Non-pigmented ciliary epithelial cell (primary cell): ENCODE measurements at regions not wholly inside any gene's neighbourhood (a gene's known extent, or its start where the extent isn't known, plus 50 kb on each side); places are given as distances from the start of the nearest gene placed in this dataset.

Source experiments
- DNase-seq: peaks from one replicate; pipeline ENCODE4 v3.0.0-alpha.2; 2010; ENCODE audit warnings: low read depth

DNA sequence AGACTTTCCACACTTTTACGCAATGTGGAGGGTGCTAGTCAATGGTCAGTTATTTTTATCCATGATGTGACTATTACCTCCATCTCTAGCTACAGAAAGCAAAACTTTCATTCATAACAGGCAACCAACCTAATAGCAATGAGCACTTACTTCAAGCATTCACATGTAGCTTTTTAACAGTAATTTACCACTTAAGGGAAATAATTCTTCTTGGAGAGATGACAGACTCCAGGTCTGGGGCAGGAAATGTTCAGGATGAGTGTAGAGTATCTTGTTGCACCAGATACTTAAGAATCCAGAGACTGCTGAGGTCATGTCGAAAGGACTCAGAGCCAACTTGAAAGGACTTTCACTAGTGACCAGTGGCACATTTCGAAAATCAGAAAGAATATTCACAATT, 347.6 kb downstream of the CHRM3 start:
- DNase-seq, result no peak

DNA sequence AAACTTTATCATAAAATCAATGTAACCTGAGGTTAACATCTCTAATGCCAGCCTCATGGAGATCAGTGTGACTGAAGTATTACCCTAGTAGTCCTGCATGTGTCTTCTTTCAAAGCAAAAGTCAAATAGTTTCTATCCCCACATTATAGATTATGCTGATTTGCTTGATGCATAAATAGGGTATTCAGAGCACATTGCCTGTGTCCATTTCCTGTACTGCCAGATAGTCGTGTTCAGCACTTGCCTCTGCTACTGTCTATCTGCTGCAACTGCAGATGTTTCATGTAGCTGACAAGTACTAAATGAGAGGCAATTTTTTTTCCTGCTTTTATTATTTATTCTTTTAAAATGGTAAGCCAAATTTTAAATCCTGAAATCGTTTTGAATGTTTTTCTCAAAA, 348.7 kb downstream of the CHRM3 start:
- DNase-seq, result no peak

DNA sequence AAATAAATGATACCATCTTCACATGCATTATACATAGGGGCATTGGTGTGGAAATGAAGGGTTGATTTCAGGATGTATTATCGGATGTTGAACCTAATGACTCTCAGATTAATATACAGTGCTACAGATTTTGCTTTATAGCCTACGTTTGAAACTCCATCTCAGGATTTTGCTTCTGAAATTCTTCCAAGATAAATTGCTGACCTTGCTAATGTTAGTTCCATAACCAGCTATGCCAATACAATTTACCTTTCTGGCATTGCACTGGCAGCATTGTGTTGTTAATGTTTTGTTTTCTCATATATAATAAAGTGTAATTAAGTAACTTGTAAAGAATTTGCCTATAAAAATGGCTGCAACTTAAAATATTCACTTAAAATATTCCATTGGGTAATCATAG, 350.1 kb downstream of the CHRM3 start:
- DNase-seq, result no peak

DNA sequence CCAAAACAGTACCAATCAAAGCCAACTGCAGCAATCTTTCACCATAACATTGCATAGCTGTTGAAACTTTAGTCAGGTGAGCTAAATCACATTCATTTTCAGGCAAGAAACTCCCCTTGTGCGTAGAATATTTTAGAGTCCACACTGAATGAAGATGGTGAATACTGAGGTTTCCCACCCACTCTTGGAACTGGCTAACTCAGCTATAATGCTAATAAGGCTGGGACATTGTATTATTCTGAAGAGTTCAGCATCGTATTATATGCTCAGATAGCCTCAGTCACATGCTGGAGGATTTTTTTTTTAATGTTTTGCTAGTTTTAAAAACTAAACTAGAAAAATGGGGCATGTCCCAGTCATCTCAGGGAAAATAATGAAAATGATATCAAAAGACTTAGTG, 352.3 kb upstream of the FMN2 start:
- DNase-seq, result no peak

DNA sequence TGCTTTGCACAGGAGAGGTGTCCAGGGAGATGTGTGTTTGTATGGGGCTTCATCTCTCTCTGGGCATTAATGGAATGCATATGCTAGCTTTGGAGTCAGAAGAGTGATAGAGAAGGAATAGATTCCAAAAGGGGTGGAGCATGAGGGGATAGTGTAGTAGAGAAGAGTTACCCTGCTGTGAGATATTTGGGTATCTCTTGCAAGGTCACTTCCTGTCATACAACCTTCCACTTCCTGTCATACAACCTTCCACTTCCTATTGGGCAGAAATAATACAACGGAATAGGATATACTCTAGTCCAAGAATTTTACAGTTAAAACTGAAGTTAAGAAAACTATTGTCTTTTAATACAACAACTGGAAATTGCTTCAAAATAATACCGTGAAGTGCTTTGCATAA, 351.8 kb upstream of the FMN2 start:
- no peak for DNase-seq

DNA sequence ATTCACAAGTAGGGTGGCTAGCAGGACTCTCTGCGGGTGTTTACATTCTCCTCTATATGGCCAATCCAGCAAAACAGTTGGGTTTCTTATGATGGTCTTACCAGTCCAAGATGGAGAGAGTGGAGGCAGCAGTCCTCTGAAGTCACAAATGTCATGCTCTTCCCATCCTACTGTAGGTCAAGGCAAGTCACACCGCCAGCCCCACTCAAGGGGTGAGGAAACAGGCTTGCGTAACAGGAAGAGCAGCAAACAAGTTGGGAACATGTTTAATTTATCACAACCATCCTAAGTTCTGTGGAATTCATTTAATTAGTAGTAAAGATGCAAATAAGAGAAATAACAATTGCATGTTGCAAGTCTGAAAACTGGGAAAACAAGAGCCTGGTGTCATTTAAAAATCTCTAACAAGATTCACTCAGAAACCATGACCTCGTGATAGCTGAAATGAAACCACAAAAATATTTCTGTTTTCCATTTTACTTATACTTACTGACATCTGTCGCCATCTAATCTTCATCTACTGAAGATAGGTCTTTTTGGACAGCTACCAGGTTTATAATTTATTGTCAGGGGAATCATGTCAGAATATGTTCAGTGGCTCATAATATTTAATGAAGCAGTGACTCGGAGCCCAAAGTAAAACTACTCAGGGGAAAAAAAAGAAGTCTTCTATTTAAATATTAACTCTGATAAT, 349.1 kb upstream of the FMN2 start:
- DNase-seq, result no peak

DNA sequence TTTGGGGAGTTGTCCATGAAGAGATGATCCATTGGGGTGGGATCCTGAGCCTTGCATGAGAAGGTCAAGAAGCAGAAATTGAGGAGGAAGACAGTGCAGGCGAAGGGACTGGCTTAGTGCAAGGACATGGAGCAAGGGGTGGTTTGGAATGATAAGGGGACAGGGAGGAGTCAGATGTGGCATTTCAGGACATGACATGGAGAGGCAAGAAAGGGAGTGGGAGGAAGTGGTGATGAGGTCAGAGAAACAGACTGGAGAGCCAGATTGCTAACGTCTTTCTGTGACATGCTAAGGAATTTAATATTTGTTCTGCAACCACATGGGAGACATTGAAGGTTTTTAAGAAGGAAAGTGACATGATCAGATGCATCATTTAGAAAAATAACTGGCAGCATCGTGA, 346.8 kb upstream of the FMN2 start:
- no peak for DNase-seq

DNA sequence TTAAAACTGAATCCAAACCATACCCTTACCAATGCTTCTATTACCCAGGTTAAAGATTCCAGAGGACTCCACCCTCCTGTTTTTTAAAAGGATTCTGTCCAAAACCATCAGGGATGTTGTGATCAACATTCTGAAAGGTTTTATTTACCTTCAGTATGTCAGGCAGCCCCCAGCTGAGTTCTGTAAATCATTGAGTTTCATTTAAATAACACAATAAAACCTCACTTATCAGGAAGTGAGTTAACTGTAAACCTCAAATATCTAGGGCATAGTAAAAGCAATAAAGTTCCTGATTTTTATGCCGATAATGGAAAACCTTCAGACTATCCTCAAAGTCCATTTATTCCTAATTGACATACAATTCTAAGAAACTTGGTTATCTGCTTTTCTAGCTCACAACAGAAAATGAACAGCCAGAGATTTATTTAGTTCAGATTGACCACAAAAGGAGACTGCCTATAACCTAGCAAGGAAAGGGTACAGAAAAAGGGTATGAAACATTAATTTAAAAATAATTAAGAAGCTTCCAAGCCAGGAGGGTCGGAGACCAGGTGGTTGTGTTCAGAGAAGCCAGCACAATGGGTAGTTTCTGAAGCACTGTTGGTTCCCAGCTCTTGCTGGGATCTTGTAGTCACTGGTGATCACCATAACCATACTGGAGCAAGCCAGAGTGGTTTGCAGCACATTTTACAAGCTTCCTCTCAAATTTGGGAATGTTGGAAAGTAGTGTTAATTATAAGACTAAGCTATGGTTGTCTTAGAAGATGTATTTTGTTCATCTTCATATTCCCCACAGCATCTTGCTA, 336.4 kb upstream of the FMN2 start:
- no peak for DNase-seq

DNA sequence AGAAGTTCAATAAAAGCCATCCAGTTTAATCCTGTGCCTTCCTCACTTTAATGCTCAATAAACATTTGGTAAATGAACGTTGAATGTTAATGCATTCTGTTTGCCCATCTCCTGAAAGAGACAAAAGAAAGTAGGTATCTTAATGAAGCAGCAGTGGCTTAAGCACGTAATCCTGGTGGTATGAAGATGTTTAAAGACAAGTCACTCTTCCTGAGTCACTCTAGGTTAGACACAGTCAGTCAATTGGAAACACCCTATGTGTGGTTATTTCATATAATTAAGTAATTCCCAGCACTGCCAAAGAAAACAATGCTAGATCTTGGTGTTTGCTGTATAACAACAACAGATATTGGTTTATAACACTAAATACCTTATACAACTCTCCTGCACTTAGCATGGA, 334.0 kb upstream of the FMN2 start:
- DNase-seq, result no peak

DNA sequence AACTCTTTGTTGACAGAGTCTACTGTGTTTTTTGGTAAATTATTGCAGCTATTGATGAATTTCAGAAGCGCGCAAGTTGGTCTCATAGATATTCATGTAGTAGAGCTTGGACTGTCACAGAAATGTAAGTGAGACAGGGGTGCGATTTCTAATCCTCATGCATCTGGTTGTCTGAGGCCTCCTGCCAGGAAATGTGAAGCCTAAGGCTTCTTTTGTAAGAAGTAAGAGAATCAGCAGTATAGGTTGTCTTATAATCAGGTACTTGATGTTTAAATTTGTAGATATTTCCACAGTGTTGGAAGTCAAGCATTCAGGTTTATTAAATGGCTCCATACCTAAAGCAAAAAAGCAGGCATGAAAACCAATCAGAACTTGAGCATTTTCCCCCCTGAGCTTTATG, 332.9 kb upstream of the FMN2 start:
- DNase-seq, result no peak

DNA sequence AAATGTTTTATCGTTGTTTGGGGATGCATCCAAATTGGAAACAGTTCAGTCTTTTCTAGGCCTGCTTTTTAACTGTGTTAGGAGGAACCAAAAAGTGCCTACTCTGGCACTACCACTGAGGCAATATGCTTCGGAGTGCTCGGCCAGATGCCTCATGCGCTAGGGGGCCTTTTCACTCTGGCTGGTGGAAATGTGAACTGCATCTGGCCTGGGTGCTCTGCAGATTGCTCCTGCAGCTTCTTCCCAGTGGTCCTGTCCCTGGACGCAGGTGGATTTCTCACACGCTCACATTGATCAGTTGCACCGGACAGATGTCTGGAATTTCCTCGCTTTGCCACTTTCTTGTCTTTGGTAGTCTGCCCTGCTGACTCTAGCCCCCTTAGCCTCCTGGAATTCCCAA, 330.2 kb upstream of the FMN2 start:
- no peak for DNase-seq

DNA sequence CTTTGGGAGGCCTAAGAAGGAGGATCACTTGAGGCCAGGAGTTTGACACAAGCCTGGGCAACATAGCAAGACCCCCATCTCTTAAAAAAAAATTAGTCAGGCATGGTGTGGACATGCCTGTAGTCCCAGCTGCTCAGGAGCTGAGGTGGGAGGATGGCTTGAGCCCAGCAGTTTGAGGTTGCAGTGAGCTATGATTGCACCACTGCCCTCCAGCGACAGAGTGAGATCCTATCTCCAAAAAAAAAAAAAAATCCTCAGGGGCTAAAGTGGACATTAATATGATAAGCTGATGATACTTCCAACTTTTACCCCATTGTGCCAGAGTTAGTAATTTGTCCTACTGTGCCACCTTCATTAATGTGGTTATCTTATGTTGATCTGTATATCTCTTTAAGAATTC, 327.8 kb upstream of the FMN2 start:
- DNase-seq, result no peak

DNA sequence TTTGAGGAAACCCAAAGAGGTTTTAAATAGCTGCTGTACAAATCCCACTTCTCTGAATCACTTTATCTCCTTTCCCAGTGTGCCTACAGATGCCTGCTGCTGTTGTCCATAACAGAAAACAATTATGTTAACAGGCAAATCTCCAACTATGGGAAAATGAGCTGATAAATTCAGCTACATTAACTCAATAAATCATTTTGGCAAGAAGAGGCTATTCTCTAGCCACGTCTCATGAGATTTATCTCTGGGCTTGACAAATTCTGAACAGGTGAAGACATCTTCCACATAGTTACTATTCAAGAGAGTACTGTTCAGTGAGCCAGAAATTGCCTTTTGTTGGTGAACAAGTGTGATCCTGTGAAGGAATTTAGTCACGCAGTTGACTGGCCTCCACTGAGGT, 327.1 kb upstream of the FMN2 start:
- no peak for DNase-seq

DNA sequence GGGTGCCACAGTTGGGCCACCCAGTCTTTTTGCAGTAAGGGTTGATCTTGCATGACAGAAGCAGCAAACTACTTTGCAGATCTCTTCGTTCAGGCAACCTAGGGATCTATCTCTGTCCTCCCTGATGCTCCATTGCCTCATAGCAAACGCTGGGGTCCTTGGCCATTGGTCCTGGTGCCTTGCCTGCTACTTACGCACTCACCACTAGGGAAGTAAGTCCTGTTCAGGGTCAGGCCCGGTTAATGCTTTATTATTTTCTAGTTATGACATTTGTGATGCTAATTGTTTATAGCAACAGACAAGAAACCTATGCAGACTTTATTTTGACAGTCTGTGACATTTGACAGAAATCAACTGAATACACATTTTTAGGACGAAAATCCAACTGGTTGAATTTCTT, 326.5 kb upstream of the FMN2 start:
- DNase-seq, result no peak

DNA sequence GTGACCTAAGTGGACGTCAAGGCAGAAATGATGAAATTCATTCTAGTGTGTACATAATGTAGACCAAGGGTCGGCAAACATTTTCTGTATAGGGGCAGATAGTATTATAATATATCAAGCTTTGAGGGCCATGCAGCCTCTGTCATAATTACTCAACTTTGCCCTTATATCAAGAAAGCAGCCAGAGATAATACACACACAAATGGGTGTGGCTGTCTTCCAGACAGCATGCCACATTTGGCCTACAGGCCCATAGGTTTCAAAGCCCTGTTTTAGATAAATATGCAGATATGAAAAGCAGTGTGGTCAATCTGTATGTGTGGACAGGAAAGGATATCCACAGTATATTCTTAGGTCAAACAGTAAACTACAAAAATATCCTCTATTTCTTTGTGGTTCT, 320.1 kb upstream of the FMN2 start:
- no peak for DNase-seq

DNA sequence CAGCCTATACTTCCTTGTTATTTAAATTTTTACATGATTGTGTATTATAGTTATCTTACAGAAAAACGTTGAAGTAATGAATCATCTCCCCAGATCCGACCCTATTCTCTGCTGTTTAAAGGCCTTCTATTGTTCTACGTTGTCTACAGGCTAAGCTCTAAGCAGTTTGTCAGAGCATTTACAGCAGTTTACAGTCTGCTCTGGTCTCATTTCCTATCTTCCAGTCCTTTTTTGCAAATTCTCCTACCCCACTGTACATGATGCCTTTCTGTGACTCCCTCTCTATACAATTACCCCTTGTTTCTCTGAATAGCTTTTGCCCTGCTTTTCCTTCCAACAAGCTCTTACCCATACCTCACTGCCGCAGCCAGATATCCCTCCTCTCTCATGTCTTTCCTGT, 319.2 kb upstream of the FMN2 start:
- DNase-seq, result no peak

DNA sequence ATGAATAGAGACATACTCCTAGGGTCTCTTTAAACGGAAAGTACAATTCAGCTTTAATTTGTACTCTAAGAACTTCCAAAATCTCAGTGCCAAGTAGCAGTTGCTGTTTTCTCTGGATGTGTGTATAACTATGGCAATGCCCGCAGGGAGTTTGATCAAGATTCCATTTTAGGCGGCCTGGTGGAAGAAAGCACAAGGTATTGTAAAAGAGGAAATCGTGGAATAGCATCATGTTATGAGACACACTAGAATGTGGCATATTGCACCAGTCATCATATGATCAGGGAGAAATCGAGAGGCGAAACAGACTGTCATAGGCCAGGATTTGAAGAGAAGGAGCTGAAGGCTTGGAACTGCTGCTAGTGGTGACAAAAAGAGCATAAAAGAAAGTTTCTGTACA, 316.2 kb upstream of the FMN2 start:
- DNase-seq, result no peak

DNA sequence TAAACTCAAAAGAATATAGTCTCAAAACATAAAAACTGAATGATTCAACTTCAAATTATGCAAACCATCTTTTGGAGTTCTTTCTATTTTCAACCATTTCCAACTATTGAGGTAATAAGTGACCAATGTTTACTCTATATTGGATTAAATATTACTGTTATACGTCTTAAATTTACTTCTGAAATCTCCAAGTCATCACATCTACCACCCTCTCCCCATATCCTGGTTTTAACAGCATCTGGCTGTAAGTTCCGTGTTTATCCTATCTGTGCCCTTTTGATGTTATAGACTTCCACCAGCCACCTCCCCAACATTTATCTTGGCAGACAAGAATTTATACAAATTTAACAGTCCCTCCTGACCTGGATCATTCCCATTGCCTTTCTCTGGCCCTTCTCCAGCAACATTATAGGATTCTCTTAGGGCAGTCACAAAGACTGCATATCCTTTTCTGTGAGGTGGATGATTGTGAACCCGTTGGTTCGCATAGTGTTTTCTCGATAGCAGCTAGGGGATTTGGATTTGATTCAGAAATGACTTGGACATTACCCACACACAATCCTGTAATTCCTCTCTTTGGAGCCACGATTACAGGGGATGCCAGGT, 313.4 kb upstream of the FMN2 start:
- no peak for DNase-seq

DNA sequence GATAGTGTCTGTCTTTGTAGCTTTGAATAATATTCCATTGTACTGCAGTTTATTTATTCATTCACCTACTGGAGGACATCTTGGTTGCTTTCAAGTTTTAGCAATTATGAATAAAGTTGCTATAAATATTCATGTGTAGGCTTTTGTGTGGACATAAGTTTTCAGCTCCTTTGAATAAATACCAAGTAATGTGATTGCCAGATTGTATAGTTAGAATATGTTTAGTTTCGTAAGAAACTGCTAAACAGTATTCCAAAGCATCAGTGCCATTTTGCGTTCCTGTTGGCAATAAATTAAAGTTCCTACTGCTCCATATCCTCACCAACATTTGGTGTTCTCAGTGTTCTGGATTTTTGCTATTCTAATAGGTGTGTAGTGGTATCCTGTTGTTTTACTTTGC, 311.7 kb upstream of the FMN2 start:
- no peak for DNase-seq

DNA sequence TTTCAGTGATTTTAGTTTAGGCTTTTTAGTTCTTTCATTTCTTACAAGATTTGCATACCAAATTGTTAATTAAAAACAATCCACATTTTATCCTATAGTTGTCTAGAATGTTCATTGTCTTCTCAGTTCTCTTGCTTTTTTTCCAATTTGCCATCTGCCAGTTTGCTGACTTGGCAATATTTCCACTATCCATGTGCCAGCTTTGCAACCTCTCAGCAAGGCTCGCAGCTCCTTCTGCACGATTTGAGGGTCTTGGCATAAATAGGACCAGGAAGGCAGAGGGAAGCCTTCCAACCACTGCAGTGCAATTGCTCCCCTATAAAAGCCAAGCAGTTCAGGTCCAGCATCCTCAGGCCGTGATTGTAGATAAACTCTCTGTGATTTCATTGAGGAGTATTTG, 306.8 kb upstream of the FMN2 start:
- DNase-seq, result no peak

DNA sequence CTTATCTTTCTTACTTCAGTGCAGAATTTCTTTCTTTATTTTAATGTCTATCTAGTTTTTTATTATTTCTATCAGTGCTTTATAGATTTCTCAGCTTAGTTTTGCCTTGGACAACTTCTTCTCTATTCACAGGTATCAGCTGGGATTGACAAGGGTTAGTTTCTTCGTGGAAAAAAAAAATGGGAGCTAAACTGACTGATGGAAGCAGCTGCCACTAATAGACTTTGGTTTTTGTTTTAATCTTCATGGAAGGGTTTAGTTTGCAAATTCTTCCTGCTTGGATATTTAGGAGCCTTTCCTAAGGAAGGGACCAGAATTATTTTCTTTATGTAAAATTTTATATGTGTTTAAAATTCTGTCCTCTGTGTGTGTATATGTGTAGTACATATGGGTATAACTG, 306.1 kb upstream of the FMN2 start:
- no peak for DNase-seq

DNA sequence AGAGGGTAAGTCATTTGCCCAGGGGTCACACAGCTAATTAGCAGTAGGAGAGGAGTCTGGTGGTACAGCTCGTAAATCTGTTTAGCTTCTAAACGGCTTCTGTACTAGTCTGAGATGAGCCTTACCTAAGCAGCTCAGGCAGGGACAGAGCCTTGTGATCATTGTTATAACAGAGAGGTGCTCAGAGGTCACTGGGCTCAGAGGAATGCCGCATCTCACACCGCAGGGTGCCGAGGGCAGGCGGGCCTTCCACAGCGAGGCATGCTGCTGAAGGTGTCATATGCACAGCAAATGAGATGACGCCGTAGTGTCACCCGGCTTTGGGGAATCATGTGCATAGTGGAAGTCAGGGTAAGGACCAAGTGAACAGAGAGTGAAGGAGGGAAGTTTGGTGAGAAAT, 305.2 kb upstream of the FMN2 start:
- DNase-seq, result no peak

DNA sequence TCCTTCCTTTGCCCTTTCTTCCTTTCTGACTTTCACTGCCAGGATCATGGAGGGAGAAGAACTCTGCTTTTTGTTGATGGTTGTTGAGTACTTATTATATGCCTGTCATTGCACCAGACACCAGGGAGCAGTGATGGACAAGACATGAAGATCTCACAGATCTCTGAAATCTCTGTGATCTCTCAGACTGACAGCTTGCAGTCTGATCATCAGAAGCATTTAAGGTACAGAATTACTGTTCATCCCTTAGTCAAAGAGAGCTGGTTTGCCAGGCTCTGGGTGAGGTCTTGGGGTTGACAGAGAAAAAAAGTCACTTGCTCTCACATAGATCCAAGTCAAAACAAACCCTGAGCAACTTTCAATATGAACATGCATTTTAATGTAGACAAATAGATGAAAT, 299.5 kb upstream of the FMN2 start:
- no peak for DNase-seq

DNA sequence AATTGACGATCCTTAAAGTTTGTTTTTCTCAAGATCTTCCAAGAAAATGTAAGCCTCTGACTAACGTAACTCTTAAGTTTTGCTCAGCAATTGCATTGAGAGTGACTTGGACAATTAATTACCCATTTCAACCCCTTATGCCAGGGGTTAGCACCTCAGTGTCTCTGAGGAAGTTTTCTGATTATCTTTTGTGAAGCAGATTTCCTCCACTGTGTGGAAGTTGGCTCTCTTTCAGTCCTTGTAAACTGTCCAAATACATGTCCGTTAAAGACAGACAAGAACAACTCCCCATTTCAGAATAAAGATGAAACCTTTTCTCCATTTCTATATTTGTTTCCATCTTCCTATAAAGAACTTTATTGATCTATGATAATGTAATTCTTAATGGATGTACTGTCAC, 296.4 kb upstream of the FMN2 start:
- no peak for DNase-seq
